T-cell (primary cell): ENCODE measurements at regions not wholly inside any gene's neighbourhood (a gene's known extent, or its start where the extent isn't known, plus 50 kb on each side); places are given as distances from the start of the nearest gene placed in this dataset.

Experiments
- ATAC-seq, 4 experiments: fragments of 200-7000 bp in 3 of 4; fragments of 150-1000 bp in 1 of 4; cut with Tn5 transposase; replicated peaks in 1 of 4; 1 replicate in 3 of 4; 2 replicates in 1 of 4; pipeline ENCODE4 v1.10.0; 2021; ENCODE audit warnings: moderate library complexity in 3 of 4, mild to moderate bottlenecking in 2 of 4, moderate number of reproducible peaks in 1 of 4
- CTCF ChIA-PET, 2 donors: fragments of 300-600 bp; sonication (Branson Sonifier 250); formaldehyde crosslinking; loops; one replicate each; lab custom pipeline; 2022; ENCODE audit warnings: antibody characterized with exemption in 2 of 2; lab: Charles Lee
- POLR2A ChIA-PET, 2 donors: fragments of 300-600 bp; sonication (Branson Sonifier 250); formaldehyde crosslinking; loops; one replicate each; lab custom pipeline; 2022; ENCODE audit warnings: antibody characterized with exemption in 2 of 2; lab: Charles Lee
- DNase-seq, 35 experiments: peaks; one replicate each; pipeline versions ENCODE4 v3.0.0 to v3.0.0-alpha.2; 2013 to 2023
- H3K27ac ChIP-seq: one replicate; pipeline ENCODE4 v1.5.1; 2013; ENCODE audit warnings: low read length
- H3K27me3 ChIP-seq, 2 experiments: replicated peaks in 1 of 2; 1 replicate in 1 of 2; 2 replicates in 1 of 2; pipeline versions ENCODE4 v1.6.1 to v1.7.0; 2013; ENCODE audit warnings: low read length in 1 of 2, mixed read lengths in 1 of 2; ENCODE audit not compliant: control insufficient read depth in 2 of 2, insufficient read depth in 2 of 2; ENCODE audit errors: extremely low read depth in 1 of 2
- H3K36me3 ChIP-seq, 2 donors: 1 replicate in 1 of 2; 2 replicates in 1 of 2; pipeline versions ENCODE4 v1.6.1 to v1.7.0; 2013; ENCODE audit warnings: low read length in 1 of 2; ENCODE audit not compliant: control insufficient read depth in 2 of 2, insufficient read depth in 1 of 2; ENCODE audit errors: extremely low read depth in 1 of 2
- H3K4me1 ChIP-seq, 2 experiments: 1 replicate in 1 of 2; 2 replicates in 1 of 2; pipeline versions ENCODE4 v1.6.1 to v1.7.0; 2013; ENCODE audit warnings: low read length in 2 of 2, mixed read lengths in 1 of 2; ENCODE audit not compliant: insufficient read depth in 2 of 2, control insufficient read depth in 1 of 2; ENCODE audit errors: extremely low read depth in 1 of 2
- H3K4me3 ChIP-seq, 2 donors: 1 replicate in 1 of 2; 2 replicates in 1 of 2; pipeline versions ENCODE4 v1.5.1 to v1.7.0; 2013; ENCODE audit warnings: mild to moderate bottlenecking in 2 of 2, low read length in 1 of 2, moderate library complexity in 1 of 2; ENCODE audit not compliant: control insufficient read depth in 1 of 2; ENCODE audit errors: extremely low read depth in 1 of 2
- H3K9me3 ChIP-seq: 2 replicates; pipeline ENCODE4 v1.7.0; 2013
- H3K27ac Mint-ChIP-seq, 2 donors: one replicate each; pipeline ENCODE4 v1.8.0; 2020 to 2021; ENCODE audit warnings: mild to moderate bottlenecking in 2 of 2, mixed read lengths in 2 of 2
- H3K27me3 Mint-ChIP-seq, 2 donors: one replicate each; pipeline ENCODE4 v1.8.0; 2021 to 2022; ENCODE audit warnings: mixed read lengths in 2 of 2
- H3K36me3 Mint-ChIP-seq: one replicate; pipeline ENCODE4 v1.8.0; 2021; ENCODE audit warnings: mixed read lengths
- H3K4me1 Mint-ChIP-seq, 3 donors: one replicate each; pipeline ENCODE4 v1.8.0; 2020 to 2022; ENCODE audit warnings: mixed read lengths in 3 of 3, mild to moderate bottlenecking in 1 of 3
- H3K4me3 Mint-ChIP-seq, 3 donors: one replicate each; pipeline ENCODE4 v1.8.0; 2020 to 2022; ENCODE audit warnings: mild to moderate bottlenecking in 3 of 3, mixed read lengths in 3 of 3, moderate library complexity in 3 of 3
- H3K9me3 Mint-ChIP-seq, 3 donors: one replicate each; pipeline ENCODE4 v1.8.0; 2020 to 2022; ENCODE audit warnings: mixed read lengths in 3 of 3
- WGBS: methylation state at CpG from one replicate; pipeline ENCODE4 v1.1.5; 2013; ENCODE audit warnings: missing lambda C conversion rate; ENCODE audit not compliant: insufficient coverage; 5-methylcytosine and 5-hydroxymethylcytosine counted together

GRCh38 chr20:23200413-23200812 is 114.3 kb upstream of the CD93 start:
- peaks cover 0 to 6% (median 0%) of the 10 kb centered on the region in 3 donors for H3K9me3 Mint-ChIP-seq
- no peaks in the 10 kb centered on the region for H3K36me3 ChIP-seq
- peaks cover 0 to 7% of the 10 kb centered on the region in 2 experiments for H3K27me3 ChIP-seq
- ATAC-seq = no peak
- no peak overlapping the region for H3K27ac Mint-ChIP-seq
- no peaks in the 10 kb centered on the region for H3K4me1 Mint-ChIP-seq
- no peak for DNase-seq
- no peaks in the 10 kb centered on the region for H3K36me3 Mint-ChIP-seq
- H3K4me1 ChIP-seq = no peaks in the 10 kb centered on the region
- H3K27me3 Mint-ChIP-seq = peaks cover 12 to 14% of the 10 kb centered on the region in 2 donors
- ChIA-PET CTCF (no interaction called here), POLR2A (no interaction called here)
- H3K27ac ChIP-seq = no peak overlapping the region
- 81% methylated on average over 9 of the region's 12 CpGs for WGBS
- H3K9me3 ChIP-seq = no peaks in the 10 kb centered on the region
- no peak overlapping the region for H3K4me3 ChIP-seq
- no peak overlapping the region for H3K4me3 Mint-ChIP-seq

DNA sequence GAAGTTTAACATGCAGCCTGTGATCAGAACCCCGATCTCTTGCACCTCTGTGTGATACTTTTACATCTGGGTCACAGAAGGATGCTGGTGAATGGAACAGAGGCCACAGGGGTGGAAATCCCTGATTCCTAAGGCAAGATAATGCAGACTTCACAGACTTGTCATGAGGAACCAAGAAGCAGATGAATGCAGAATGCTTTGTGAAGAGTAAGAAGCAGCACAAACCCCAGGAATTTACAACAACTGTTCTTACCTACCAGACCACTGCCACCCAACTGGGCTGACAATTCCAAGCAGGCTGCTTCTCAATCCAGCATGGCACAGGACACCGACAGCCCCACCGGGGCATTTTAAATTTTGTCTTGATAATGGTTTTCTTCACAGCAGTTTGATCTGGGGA is 113.2 kb upstream of the CD93 start:
- Mint-ChIP-seq H3K4me1 (no peaks in the 10 kb centered on the region), H3K27me3 (peaks cover 11 to 12% of the 10 kb centered on the region in 2 donors), H3K4me3 (no peak overlapping the region), H3K9me3 (peaks cover 0 to 6% (median 0%) of the 10 kb centered on the region in 3 donors), H3K36me3 (no peaks in the 10 kb centered on the region), H3K27ac (no peak overlapping the region)
- DNase-seq (no peak), ATAC-seq (no peak)
- no peaks in the 10 kb centered on the region for H3K4me1 ChIP-seq
- POLR2A ChIA-PET = no interaction called here
- 78% methylated on average over 1 of the region's 3 CpGs for WGBS
- H3K9me3 ChIP-seq = no peaks in the 10 kb centered on the region
- peaks cover 0 to 7% of the 10 kb centered on the region in 2 experiments for H3K27me3 ChIP-seq
- H3K27ac ChIP-seq = no peak overlapping the region
- no peaks in the 10 kb centered on the region for H3K36me3 ChIP-seq
- CTCF ChIA-PET = no interaction called here
- no peak overlapping the region for H3K4me3 ChIP-seq

DNA sequence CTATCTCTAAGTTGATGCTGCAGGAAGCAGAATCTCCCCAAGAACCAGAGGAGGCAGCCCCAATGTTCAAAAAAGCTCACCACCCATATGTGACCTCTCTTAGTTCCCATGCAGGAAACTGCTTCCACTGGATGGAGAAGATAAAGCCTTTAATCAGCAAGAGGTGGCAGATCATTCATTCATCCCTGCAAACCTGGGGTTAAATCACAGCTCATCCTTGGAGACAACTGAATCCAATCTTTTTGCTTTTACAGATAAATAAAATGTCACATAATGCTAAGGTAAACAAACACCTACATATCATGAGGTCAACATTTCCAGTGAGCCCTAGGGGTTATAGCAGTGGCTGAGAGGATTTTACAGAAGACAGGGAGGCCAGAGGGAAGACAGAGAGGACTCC is 112.7 kb upstream of the CD93 start:
- peaks cover 0 to 6% (median 0%) of the 10 kb centered on the region in 3 donors for H3K9me3 Mint-ChIP-seq
- no peaks in the 10 kb centered on the region for H3K36me3 ChIP-seq
- no peaks in the 10 kb centered on the region for H3K4me1 Mint-ChIP-seq
- no peak overlapping the region for H3K27ac Mint-ChIP-seq
- H3K4me3 Mint-ChIP-seq = no peak overlapping the region
- H3K4me3 ChIP-seq = no peak overlapping the region
- no peak overlapping the region for H3K27ac ChIP-seq
- POLR2A ChIA-PET = no interaction called here
- ATAC-seq (no peak), DNase-seq (no peak)
- no peaks in the 10 kb centered on the region for H3K36me3 Mint-ChIP-seq
- CTCF ChIA-PET = no interaction called here
- peaks cover 0 to 7% of the 10 kb centered on the region in 2 experiments for H3K27me3 ChIP-seq
- H3K9me3 ChIP-seq = no peaks in the 10 kb centered on the region
- H3K27me3 Mint-ChIP-seq = peaks cover 11 to 12% of the 10 kb centered on the region in 2 donors
- no peaks in the 10 kb centered on the region for H3K4me1 ChIP-seq

GRCh38 chr20:23197836-23198235 is 111.7 kb upstream of the CD93 start:
- ChIA-PET CTCF (no interaction called here), POLR2A (no interaction called here)
- no peaks in the 10 kb centered on the region for H3K36me3 ChIP-seq
- H3K9me3 ChIP-seq = no peaks in the 10 kb centered on the region
- Mint-ChIP-seq H3K36me3 (no peaks in the 10 kb centered on the region), H3K9me3 (peaks cover 0 to 6% (median 0%) of the 10 kb centered on the region in 3 donors), H3K4me1 (no peaks in the 10 kb centered on the region), H3K27me3 (peaks cover 10 to 12% of the 10 kb centered on the region in 2 donors), H3K27ac (no peak overlapping the region), H3K4me3 (no peak overlapping the region)
- H3K27me3 ChIP-seq = peaks cover 0 to 7% of the 10 kb centered on the region in 2 experiments
- H3K4me3 ChIP-seq = no peak overlapping the region
- WGBS = 90% methylated on average over 1 of the region's 4 CpGs
- DNase-seq (no peak), ATAC-seq (no peak)
- H3K4me1 ChIP-seq = no peaks in the 10 kb centered on the region
- H3K27ac ChIP-seq = no peak overlapping the region

- peaks cover 3 to 6% of the 10 kb centered on the region in 2 donors for H3K27me3 Mint-ChIP-seq
- Histone ChIP-seq H3K36me3 (no peaks in the 10 kb centered on the region), H3K4me1 (no peaks in the 10 kb centered on the region), H3K4me3 (no peak overlapping the region), H3K27me3 (no peaks in the 10 kb centered on the region), H3K9me3 (no peaks in the 10 kb centered on the region), H3K27ac (no peak overlapping the region)
- H3K36me3 Mint-ChIP-seq = no peaks in the 10 kb centered on the region
- ChIA-PET CTCF (no interaction called here), POLR2A (no interaction called here)
- H3K4me1 Mint-ChIP-seq = no peaks in the 10 kb centered on the region
- no peak for DNase-seq
- no CpG with 5 or more reads among the region's 1 CpG for WGBS
- peaks cover 0 to 6% (median 0%) of the 10 kb centered on the region in 3 donors for H3K9me3 Mint-ChIP-seq
- no peak overlapping the region for H3K4me3 Mint-ChIP-seq
- no peak overlapping the region for H3K27ac Mint-ChIP-seq
- ATAC-seq = no peak
Measured at GRCh38 chr20:23195636-23196035, 109.5 kb upstream of the CD93 start.

DNA sequence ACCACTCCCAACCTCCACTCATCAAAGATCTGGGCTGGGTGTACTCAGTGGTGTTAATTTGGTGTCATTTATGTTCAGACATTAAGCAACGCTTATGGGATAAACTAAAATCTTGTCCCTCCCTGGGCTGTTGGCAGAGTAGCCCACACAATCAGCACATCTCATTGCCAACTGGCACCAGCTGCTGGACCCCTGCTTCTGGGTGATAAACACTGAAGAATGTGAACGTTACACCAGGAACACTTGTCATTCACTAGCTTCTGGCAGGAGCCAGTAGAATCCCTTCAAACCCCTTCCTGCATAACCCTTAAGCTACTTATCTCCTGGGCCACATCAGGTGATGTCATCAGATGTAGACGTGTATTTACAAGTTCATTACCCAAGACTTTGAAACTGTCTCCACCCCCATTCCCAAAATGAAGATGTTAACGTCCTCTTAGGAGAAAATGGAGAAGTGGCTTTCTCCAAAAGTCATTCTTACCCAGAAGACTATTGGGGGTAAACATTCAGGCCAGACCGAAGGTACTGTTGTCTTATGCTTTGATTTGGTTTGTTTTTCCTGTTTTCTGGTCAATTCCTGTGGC is 107.8 kb upstream of the CD93 start:
- H3K36me3 Mint-ChIP-seq = no peaks in the 10 kb centered on the region
- H3K4me3 Mint-ChIP-seq = no peak overlapping the region
- H3K9me3 Mint-ChIP-seq = peaks cover 0 to 6% (median 0%) of the 10 kb centered on the region in 3 donors
- H3K4me1 ChIP-seq = no peaks in the 10 kb centered on the region
- H3K36me3 ChIP-seq = no peaks in the 10 kb centered on the region
- H3K27me3 Mint-ChIP-seq = peaks cover 3 to 6% of the 10 kb centered on the region in 2 donors
- H3K4me1 Mint-ChIP-seq = no peaks in the 10 kb centered on the region
- no peak for DNase-seq
- no peak overlapping the region for H3K27ac Mint-ChIP-seq
- WGBS = 71% methylated on average over 1 of the region's 5 CpGs
- no peak overlapping the region for H3K4me3 ChIP-seq
- no peak for ATAC-seq
- H3K9me3 ChIP-seq = no peaks in the 10 kb centered on the region
- peaks cover 0 to 8% of the 10 kb centered on the region in 2 experiments for H3K27me3 ChIP-seq
- CTCF ChIA-PET = no interaction called here
- POLR2A ChIA-PET = no interaction called here
- no peak overlapping the region for H3K27ac ChIP-seq

DNA sequence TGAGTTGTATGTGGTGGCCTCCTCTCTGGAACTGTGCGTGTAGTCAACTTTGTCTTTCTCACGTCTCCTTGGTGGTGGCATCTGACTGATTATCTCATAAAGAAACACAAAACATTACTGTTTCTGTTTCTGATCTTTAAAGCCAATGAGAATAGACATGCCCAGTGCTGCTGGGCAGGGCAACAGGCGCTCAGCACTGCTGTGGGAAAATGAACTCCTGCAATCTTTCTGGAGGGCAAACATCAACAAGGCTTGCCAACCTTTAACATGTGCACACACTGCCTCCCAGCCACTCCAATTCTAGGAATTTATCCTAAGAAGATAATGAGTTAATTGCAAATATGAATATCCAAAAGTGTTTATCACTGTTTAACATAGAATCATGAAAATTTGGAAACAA is 106.3 kb upstream of the CD93 start:
- Histone ChIP-seq H3K4me3 (no peak overlapping the region), H3K27ac (no peak overlapping the region), H3K9me3 (no peaks in the 10 kb centered on the region), H3K27me3 (peaks cover 0 to 13% of the 10 kb centered on the region in 2 experiments), H3K36me3 (no peaks in the 10 kb centered on the region), H3K4me1 (no peaks in the 10 kb centered on the region)
- POLR2A ChIA-PET = no interaction called here
- Mint-ChIP-seq H3K4me1 (no peaks in the 10 kb centered on the region), H3K9me3 (peaks cover 0 to 6% (median 0%) of the 10 kb centered on the region in 3 donors), H3K36me3 (no peaks in the 10 kb centered on the region), H3K27me3 (peaks cover 0 to 6% of the 10 kb centered on the region in 2 donors), H3K4me3 (no peak overlapping the region), H3K27ac (no peak overlapping the region)
- ATAC-seq (no peak), DNase-seq (no peak)
- CTCF ChIA-PET = no interaction called here
- 82% methylated on average over 3 of the region's 3 CpGs for WGBS
